Fibroblast of pulmonary artery (primary cell): ENCODE measurements at regions not wholly inside any gene's neighbourhood (a gene's known extent, or its start where the extent isn't known, plus 50 kb on each side); places are given as distances from the start of the nearest gene placed in this dataset.

ENCODE experiments used
- DNase-seq: peaks from one replicate; pipeline ENCODE4 v3.0.0-alpha.2; 2010; ENCODE audit warnings: low read depth
- H3K4me3 ChIP-seq: replicated peaks from 2 replicates; pipeline ENCODE4 v1.5.1; 2011; ENCODE audit warnings: low read depth, mild to moderate bottlenecking, control low read depth, low read length, moderate library complexity
- TF ChIP-seq, protein P1 (sequence below): IDR thresholded peaks from 2 replicates; pipeline ENCODE4 v1.5.1; 2011; ENCODE audit warnings: mild to moderate bottlenecking, control low read depth, low read length, inconsistent platforms; ENCODE audit errors: missing control alignments

GRCh38 chr6:84501315-84501714 is 263.1 kb downstream of the TBX18 start:
- TF ChIP-seq, protein P1, sequence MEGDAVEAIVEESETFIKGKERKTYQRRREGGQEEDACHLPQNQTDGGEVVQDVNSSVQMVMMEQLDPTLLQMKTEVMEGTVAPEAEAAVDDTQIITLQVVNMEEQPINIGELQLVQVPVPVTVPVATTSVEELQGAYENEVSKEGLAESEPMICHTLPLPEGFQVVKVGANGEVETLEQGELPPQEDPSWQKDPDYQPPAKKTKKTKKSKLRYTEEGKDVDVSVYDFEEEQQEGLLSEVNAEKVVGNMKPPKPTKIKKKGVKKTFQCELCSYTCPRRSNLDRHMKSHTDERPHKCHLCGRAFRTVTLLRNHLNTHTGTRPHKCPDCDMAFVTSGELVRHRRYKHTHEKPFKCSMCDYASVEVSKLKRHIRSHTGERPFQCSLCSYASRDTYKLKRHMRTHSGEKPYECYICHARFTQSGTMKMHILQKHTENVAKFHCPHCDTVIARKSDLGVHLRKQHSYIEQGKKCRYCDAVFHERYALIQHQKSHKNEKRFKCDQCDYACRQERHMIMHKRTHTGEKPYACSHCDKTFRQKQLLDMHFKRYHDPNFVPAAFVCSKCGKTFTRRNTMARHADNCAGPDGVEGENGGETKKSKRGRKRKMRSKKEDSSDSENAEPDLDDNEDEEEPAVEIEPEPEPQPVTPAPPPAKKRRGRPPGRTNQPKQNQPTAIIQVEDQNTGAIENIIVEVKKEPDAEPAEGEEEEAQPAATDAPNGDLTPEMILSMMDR: no peak
- no peak overlapping the region for H3K4me3 ChIP-seq
- no peak for DNase-seq

GRCh38 chr6:84500726-84501125 is 263.7 kb downstream of the TBX18 start:
- H3K4me3 ChIP-seq: no peak overlapping the region
- no peak for DNase-seq
- TF ChIP-seq, protein P1: no peak

GRCh38 chr6:84498905-84499304 is 265.5 kb downstream of the TBX18 start:
- no peak overlapping the region for H3K4me3 ChIP-seq
- TF ChIP-seq, protein P1: no peak
- no peak for DNase-seq

GRCh38 chr6:84492241-84493165 is 265.1 kb upstream of the CEP162 start:
- DNase-seq: peak; percentile 13
- TF ChIP-seq, protein P1: no peak
- no peak overlapping the region for H3K4me3 ChIP-seq

GRCh38 chr6:84489598-84489997 is 262.2 kb upstream of the CEP162 start:
- DNase-seq: no peak
- TF ChIP-seq, protein P1: no peak
- H3K4me3 ChIP-seq: no peak overlapping the region

- no peak overlapping the region for H3K4me3 ChIP-seq
- no peak for DNase-seq
- TF ChIP-seq, protein P1: no peak
Observed at GRCh38 chr6:84486526-84486925, 259.1 kb upstream of the CEP162 start.

DNA sequence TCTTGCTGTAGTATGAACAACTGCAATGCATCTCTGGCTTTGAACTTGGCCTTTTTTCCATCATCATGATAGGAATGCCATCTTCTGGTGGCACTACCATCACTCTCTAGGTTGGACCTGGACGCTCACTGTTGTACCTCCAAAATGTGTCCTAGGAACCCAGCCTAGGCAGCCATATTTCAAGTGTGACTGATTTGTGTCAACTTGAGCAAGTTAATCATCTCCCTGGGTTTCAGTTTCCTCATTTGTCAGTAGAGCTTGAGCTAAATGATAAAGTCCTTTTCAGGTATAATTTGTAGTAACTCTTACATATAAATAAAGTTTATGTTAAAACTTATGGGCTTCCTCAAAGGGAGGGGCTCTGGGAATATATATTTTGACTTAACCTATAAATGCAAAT is 241.7 kb upstream of the CEP162 start:
- no peak overlapping the region for H3K4me3 ChIP-seq
- TF ChIP-seq, protein P1: no peak
- DNase-seq: no peak
